ENCODE measurements at regions not wholly inside any gene's neighbourhood (a gene's known extent, or its start where the extent isn't known, plus 50 kb on each side); places are given as distances from the start of the nearest gene placed in this dataset.

GRCh38 chr16:82382521-82382920 lies 212.5 kb upstream of the MPHOSPH6 start:
- Histone ChIP-seq H3K79me2 (ENCODE audit: insufficient read depth) (no peaks in the 10 kb centered on the region), H4K20me1 (ENCODE audit: insufficient read depth) (no peaks in the 10 kb centered on the region), H3K9me2 (no peaks in the 10 kb centered on the region), H3K4me1 (ENCODE audit: control insufficient read depth in 1 of 2, insufficient read depth in 2 of 2, low read depth in 1 of 2, low read length in 1 of 2) (peaks cover 0 to 12% of the 10 kb centered on the region in 2 experiments; a peak in 2 of 4 replicates), H3K9ac (no peak overlapping the region), H3K27ac (ENCODE audit: low read depth in 2 of 2, low read length in 1 of 2) (no peak overlapping the region), H3K9me3 (no peaks in the 10 kb centered on the region), H3K36me3 (replicated peaks in 1 of 2; ENCODE audit: control insufficient read depth in 1 of 2, insufficient read depth in 2 of 2, low read length in 1 of 2) (no peaks in the 10 kb centered on the region), H3K27me3 (ENCODE audit: insufficient read depth) (no peaks in the 10 kb centered on the region), H3K4me2 (no peak overlapping the region), H3F3A (replicated peaks; ENCODE audit: insufficient read depth) (no peaks in the 10 kb centered on the region), H3K4me3 (ENCODE audit: low read depth in 2 of 2, low read length in 1 of 2) (no peak overlapping the region), H2AFZ (ENCODE audit: low read depth) (no peak overlapping the region)
- DNase-seq, result no peak
- 6% methylated on average over 4 of the region's 4 CpGs for whole genome bisulfite sequencing (ENCODE audit: low lambda C conversion rate)
- ChIA-PET POLR2A (no interaction called here), CTCF (no interaction called here)
- TF ChIP-seq, protein P1, sequence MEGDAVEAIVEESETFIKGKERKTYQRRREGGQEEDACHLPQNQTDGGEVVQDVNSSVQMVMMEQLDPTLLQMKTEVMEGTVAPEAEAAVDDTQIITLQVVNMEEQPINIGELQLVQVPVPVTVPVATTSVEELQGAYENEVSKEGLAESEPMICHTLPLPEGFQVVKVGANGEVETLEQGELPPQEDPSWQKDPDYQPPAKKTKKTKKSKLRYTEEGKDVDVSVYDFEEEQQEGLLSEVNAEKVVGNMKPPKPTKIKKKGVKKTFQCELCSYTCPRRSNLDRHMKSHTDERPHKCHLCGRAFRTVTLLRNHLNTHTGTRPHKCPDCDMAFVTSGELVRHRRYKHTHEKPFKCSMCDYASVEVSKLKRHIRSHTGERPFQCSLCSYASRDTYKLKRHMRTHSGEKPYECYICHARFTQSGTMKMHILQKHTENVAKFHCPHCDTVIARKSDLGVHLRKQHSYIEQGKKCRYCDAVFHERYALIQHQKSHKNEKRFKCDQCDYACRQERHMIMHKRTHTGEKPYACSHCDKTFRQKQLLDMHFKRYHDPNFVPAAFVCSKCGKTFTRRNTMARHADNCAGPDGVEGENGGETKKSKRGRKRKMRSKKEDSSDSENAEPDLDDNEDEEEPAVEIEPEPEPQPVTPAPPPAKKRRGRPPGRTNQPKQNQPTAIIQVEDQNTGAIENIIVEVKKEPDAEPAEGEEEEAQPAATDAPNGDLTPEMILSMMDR (IDR thresholded peaks at IDR 0.05), result no peak
- TF ChIP-seq SMC3 (IDR thresholded peaks at IDR 0.05; ENCODE audit: low read depth, low read length), result no peak
- no peak for TF ChIP-seq TEAD4 (IDR thresholded peaks at IDR 0.05; ENCODE audit: borderline replicate concordance, insufficient read depth)
- no peak for TF ChIP-seq EP300 (IDR thresholded peaks at IDR 0.05; ENCODE audit: borderline replicate concordance in 1 of 2, low read depth in 1 of 2, low read length in 1 of 2)

DNA sequence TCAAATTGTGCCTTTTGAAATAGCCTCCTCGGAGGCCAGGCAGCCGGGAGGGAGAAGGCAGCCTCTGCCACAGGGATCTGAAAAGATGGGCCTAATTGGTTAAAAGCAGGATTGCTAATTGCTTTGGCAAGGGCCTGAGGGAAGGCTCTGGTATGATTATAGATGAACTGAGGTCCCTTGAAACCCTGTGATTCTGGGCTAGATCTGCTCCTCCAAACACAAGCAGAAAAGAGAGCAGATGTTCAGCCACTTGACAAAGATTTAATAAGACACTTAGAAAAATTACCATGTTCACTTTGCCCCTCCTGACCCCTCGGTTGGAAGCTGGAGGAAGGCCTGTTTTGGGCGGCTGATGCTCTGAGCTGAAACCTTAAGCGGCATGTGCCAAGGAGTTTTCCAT lies 209.5 kb upstream of the MPHOSPH6 start:
- Histone ChIP-seq H3K4me3 (ENCODE audit: low read depth in 2 of 2, low read length in 1 of 2) (no peak overlapping the region), H3K27me3 (ENCODE audit: insufficient read depth) (no peaks in the 10 kb centered on the region), H3K36me3 (replicated peaks in 1 of 2; ENCODE audit: control insufficient read depth in 1 of 2, insufficient read depth in 2 of 2, low read length in 1 of 2) (no peaks in the 10 kb centered on the region), H4K20me1 (ENCODE audit: insufficient read depth) (no peaks in the 10 kb centered on the region), H3K9me2 (no peaks in the 10 kb centered on the region), H3K9ac (no peak overlapping the region), H3K79me2 (ENCODE audit: insufficient read depth) (no peaks in the 10 kb centered on the region), H3F3A (replicated peaks; ENCODE audit: insufficient read depth) (no peaks in the 10 kb centered on the region), H3K4me2 (no peak overlapping the region), H3K9me3 (no peaks in the 10 kb centered on the region), H2AFZ (ENCODE audit: low read depth) (no peak overlapping the region), H3K27ac (ENCODE audit: low read depth in 2 of 2, low read length in 1 of 2) (no peak overlapping the region), H3K4me1 (ENCODE audit: control insufficient read depth in 1 of 2, insufficient read depth in 2 of 2, low read depth in 1 of 2, low read length in 1 of 2) (peaks cover 0 to 2% of the 10 kb centered on the region in 2 experiments; a peak in 2 of 4 replicates)
- POLR2A ChIA-PET, result no interaction called here
- WGBS (ENCODE audit: low lambda C conversion rate), result 21% methylated on average over 4 of the region's 5 CpGs
- DNase-seq, result peak; percentile 33
- TF ChIP-seq TCF12 (IDR thresholded peaks at IDR 0.05) (no peak), EP300 (IDR thresholded peaks at IDR 0.05; ENCODE audit: borderline replicate concordance in 1 of 2, low read depth in 1 of 2, low read length in 1 of 2) (peak in 1 of 2 experiments; percentile 40; a peak in 1 of 4 replicates), GABPA (IDR thresholded peaks at IDR 0.05; ENCODE audit: low read depth) (no peak)
- CTCF ChIA-PET, result interaction anchor here (0.6 kb wide), 1 partner anchor 78 kb away, joined by 3 read pairs; no protein-coding TSS in a partner anchor

DNA sequence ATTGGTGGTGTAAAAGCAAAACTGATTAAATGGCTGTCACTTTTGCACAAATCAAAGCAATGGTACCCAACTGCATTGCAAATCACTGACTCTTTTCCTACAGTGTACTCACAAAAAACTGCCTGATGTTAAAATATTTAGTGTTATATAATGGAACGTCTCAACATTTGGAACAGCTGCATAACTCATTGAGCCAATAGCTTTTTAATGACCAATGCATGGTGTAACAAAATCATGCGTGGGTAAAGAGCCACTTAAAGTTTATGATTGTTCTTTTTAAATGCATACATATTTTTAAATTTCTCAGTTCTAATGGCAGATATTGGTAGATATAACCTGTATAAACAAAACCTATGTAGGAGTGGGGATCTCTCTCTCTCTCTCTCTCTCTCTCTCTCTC lies 204.0 kb upstream of the MPHOSPH6 start:
- H3K4me2 ChIP-seq, result no peak overlapping the region
- no peak overlapping the region for H3K4me3 ChIP-seq (ENCODE audit: low read depth in 2 of 2, low read length in 1 of 2)
- H3K9ac ChIP-seq, result no peak overlapping the region
- no peaks in the 10 kb centered on the region for H3K79me2 ChIP-seq (ENCODE audit: insufficient read depth)
- H3F3A ChIP-seq (replicated peaks; ENCODE audit: insufficient read depth), result no peaks in the 10 kb centered on the region
- H3K9me2 ChIP-seq, result no peaks in the 10 kb centered on the region
- H4K20me1 ChIP-seq (ENCODE audit: insufficient read depth), result no peaks in the 10 kb centered on the region
- no peak overlapping the region for H2AFZ ChIP-seq (ENCODE audit: low read depth)
- H3K27ac ChIP-seq (ENCODE audit: low read depth in 2 of 2, low read length in 1 of 2), result no peak overlapping the region
- H3K36me3 ChIP-seq (replicated peaks in 1 of 2; ENCODE audit: control insufficient read depth in 1 of 2, insufficient read depth in 2 of 2, low read length in 1 of 2), result no peaks in the 10 kb centered on the region
- WGBS (ENCODE audit: low lambda C conversion rate), result 17% methylated on average over 2 of the region's 2 CpGs
- no peaks in the 10 kb centered on the region for H3K9me3 ChIP-seq
- no peaks in the 10 kb centered on the region for H3K27me3 ChIP-seq (ENCODE audit: insufficient read depth)
- TF ChIP-seq FOXM1 (IDR thresholded peaks at IDR 0.05; ENCODE audit: low read depth) (no peak), FOXJ3 (CRISPR knock-in tag; IDR thresholded peaks at IDR 0.05) (no peak), EZH2phosphoT487 (IDR thresholded peaks at IDR 0.05; ENCODE audit: borderline replicate concordance, low read depth) (no peak), RFX5 (IDR thresholded peaks at IDR 0.05; ENCODE audit: low read length) (no peak), MEF2A (IDR thresholded peaks at IDR 0.05; ENCODE audit: borderline replicate concordance, low read depth) (no peak), PBX3 (IDR thresholded peaks at IDR 0.05) (no peak), NFIC (IDR thresholded peaks at IDR 0.05; ENCODE audit: borderline replicate concordance) (no peak), NRF1 (IDR thresholded peaks at IDR 0.05; ENCODE audit: low read depth, low read length) (no peak), CHD2 (IDR thresholded peaks at IDR 0.05; ENCODE audit: low read length, partially characterized antibody) (no peak)
- TF ChIP-seq, protein P2, sequence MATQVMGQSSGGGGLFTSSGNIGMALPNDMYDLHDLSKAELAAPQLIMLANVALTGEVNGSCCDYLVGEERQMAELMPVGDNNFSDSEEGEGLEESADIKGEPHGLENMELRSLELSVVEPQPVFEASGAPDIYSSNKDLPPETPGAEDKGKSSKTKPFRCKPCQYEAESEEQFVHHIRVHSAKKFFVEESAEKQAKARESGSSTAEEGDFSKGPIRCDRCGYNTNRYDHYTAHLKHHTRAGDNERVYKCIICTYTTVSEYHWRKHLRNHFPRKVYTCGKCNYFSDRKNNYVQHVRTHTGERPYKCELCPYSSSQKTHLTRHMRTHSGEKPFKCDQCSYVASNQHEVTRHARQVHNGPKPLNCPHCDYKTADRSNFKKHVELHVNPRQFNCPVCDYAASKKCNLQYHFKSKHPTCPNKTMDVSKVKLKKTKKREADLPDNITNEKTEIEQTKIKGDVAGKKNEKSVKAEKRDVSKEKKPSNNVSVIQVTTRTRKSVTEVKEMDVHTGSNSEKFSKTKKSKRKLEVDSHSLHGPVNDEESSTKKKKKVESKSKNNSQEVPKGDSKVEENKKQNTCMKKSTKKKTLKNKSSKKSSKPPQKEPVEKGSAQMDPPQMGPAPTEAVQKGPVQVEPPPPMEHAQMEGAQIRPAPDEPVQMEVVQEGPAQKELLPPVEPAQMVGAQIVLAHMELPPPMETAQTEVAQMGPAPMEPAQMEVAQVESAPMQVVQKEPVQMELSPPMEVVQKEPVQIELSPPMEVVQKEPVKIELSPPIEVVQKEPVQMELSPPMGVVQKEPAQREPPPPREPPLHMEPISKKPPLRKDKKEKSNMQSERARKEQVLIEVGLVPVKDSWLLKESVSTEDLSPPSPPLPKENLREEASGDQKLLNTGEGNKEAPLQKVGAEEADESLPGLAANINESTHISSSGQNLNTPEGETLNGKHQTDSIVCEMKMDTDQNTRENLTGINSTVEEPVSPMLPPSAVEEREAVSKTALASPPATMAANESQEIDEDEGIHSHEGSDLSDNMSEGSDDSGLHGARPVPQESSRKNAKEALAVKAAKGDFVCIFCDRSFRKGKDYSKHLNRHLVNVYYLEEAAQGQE (IDR thresholded peaks at IDR 0.05; ENCODE audit: low read depth, low read length), result no peak
- DNase-seq, result no peak
- POLR2A ChIA-PET, result no interaction called here
- CTCF ChIA-PET, result interaction anchor here (1.5 to 1.6 kb wide), 2 partner anchors 82 to 111 kb away, joined by 3 to 9 read pairs; no protein-coding TSS in a partner anchor
- H3K4me1 ChIP-seq (ENCODE audit: control insufficient read depth in 1 of 2, insufficient read depth in 2 of 2, low read depth in 1 of 2, low read length in 1 of 2), result no peaks in the 10 kb centered on the region

Measured in SK-N-SH (cell line).